OCI-LY7 (cell line): ENCODE measurements at regions not wholly inside any gene's neighbourhood (a gene's known extent, or its start where the extent isn't known, plus 50 kb on each side); places are given as distances from the start of the nearest gene placed in this dataset.

ENCODE experiments used
- BruUV-seq: library from RNA; stranded (reverse); fragments of 400-500 nt; replicated peaks from 2 replicates; lab custom pipeline; 2021; lab: Mats Ljungman, UMichigan
- CTCF ChIA-PET: fragments of 300-600 bp; sonication (Branson Sonifier 250); formaldehyde crosslinking; loops from one replicate; lab custom pipeline; 2022; ENCODE audit warnings: antibody characterized with exemption; ENCODE audit not compliant: unreplicated experiment; lab: Charles Lee
- POLR2A ChIA-PET: fragments of 300-600 bp; sonication (Branson Sonifier 250); formaldehyde crosslinking; loops from one replicate; lab custom pipeline; 2022; ENCODE audit warnings: antibody characterized with exemption; lab: Charles Lee
- DNase-seq: peaks from one replicate; pipeline ENCODE4 v3.0.0-alpha.2; 2015; ENCODE audit warnings: low spot score
- H2AFZ ChIP-seq: fragments of 200-600 bp; sonication (generic), shearing (Covaris generic); 2 replicates; pipeline ENCODE4 v1.6.1; 2014; ENCODE audit warnings: mild to moderate bottlenecking, antibody characterized with exemption, low read length, moderate library complexity
- H3K27ac ChIP-seq: fragments of 200-600 bp; sonication (generic); 2 replicates; pipeline ENCODE4 v1.5.1; 2014; ENCODE audit warnings: mixed run types, low read depth, mild to moderate bottlenecking, moderate library complexity, low read length, inconsistent platforms; ENCODE audit not compliant: poor library complexity, severe bottlenecking
- H3K36me3 ChIP-seq: fragments of 200-600 bp; sonication (generic); 2 replicates; pipeline ENCODE4 v1.6.1; 2014; ENCODE audit warnings: mild to moderate bottlenecking, antibody characterized with exemption, low read length, moderate library complexity, mixed read lengths; ENCODE audit not compliant: insufficient read depth
- H3K4me1 ChIP-seq: fragments of 200-600 bp; sonication (generic); 2 replicates; pipeline ENCODE4 v1.5.1; 2014; ENCODE audit warnings: mild to moderate bottlenecking, low read length; ENCODE audit not compliant: insufficient read depth, poor library complexity, severe bottlenecking
- H3K4me2 ChIP-seq: fragments of 200-600 bp; sonication (generic); 2 replicates; pipeline ENCODE4 v1.6.1; 2014; ENCODE audit warnings: mild to moderate bottlenecking, low read length
- H3K4me3 ChIP-seq: fragments of 200-600 bp; sonication (generic); 2 replicates; pipeline ENCODE4 v1.5.1; 2014; ENCODE audit warnings: mild to moderate bottlenecking, low read depth, low read length; ENCODE audit not compliant: poor library complexity, severe bottlenecking
- H3K79me2 ChIP-seq: fragments of 200-600 bp; sonication (generic); 2 replicates; pipeline ENCODE4 v1.6.1; 2016; ENCODE audit warnings: low read depth, mild to moderate bottlenecking, low read length, moderate library complexity, mixed read lengths; ENCODE audit not compliant: insufficient read depth
- H3K9me2 ChIP-seq: fragments of 200-600 bp; sonication (generic); 2 replicates; pipeline ENCODE4 v1.6.1; 2016; ENCODE audit warnings: mild to moderate bottlenecking, low read length, mixed read lengths; ENCODE audit not compliant: insufficient read depth
- H3K9me3 ChIP-seq: fragments of 200-600 bp; sonication (generic); 2 replicates; pipeline ENCODE4 v1.6.1; 2014; ENCODE audit warnings: mild to moderate bottlenecking, mixed run types, low read length, mixed read lengths
- H4K20me1 ChIP-seq: fragments of 200-600 bp; sonication (generic); 2 replicates; pipeline ENCODE4 v1.6.1; 2014; ENCODE audit warnings: mild to moderate bottlenecking, antibody characterized with exemption, low read length, moderate library complexity, mixed read lengths; ENCODE audit not compliant: insufficient read depth
- CTCF ChIP-seq: fragments of 200-600 bp; sonication (generic); conservative IDR thresholded peaks from 2 replicates; pipeline ENCODE4 v1.5.1; 2014; ENCODE audit warnings: mild to moderate bottlenecking, antibody characterized with exemption, low read length, moderate library complexity, mixed read lengths
- EZH2phosphoT487 ChIP-seq: fragments of 200-600 bp; sonication (generic); IDR thresholded peaks from 2 replicates; pipeline ENCODE4 v1.6.1; 2018; ENCODE audit warnings: low read depth, borderline replicate concordance, mild to moderate bottlenecking, mixed run types, antibody characterized with exemption, low read length, moderate library complexity, mixed read lengths
- intact Hi-C: fragments of 100-400 bp; cut with micrococcal nuclease; formaldehyde crosslinking; loops from one replicate; pipeline ENCODE4 v1.10.0; 2022; ENCODE audit not compliant: unreplicated experiment

DNA sequence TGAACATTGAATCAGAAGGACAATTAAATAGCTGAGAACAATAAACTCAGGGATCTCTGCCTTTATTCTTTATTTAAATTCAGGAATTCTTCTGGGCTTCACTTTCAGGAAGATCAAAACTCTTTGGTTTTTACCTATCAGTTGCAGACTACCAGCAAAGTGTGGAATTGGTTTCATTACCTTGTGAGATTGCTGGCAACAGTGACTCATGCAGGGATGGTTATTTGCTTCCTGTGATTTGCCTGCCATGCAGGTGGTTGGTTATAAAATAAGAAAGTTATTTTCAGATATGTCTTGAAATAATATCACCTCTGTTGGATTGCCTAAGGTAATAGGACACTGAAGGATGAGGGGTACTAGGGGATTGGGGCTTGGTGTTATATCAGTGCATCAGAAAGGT lies 204.6 kb downstream of the PTBP2 start:
- H3K36me3 ChIP-seq = no peaks in the 10 kb centered on the region
- H3K4me1 ChIP-seq = no peaks in the 10 kb centered on the region
- intact Hi-C loops = no loop called here
- H3K79me2 ChIP-seq = no peaks in the 10 kb centered on the region
- ChIA-PET CTCF (no interaction called here), POLR2A (no interaction called here)
- no peak overlapping the region for H2AFZ ChIP-seq
- H3K4me3 ChIP-seq = no peak overlapping the region
- DNase-seq = no peak
- H4K20me1 ChIP-seq = no peaks in the 10 kb centered on the region
- BruUV-seq = no TSS peak
- no peak overlapping the region for H3K27ac ChIP-seq
- H3K4me2 ChIP-seq = no peak overlapping the region
- TF ChIP-seq EZH2phosphoT487 (no peak), CTCF (no peak)
- H3K9me3 ChIP-seq = no peaks in the 10 kb centered on the region
- H3K9me2 ChIP-seq = no peaks in the 10 kb centered on the region

GRCh38 chr1:96927125-96927524 lies 205.5 kb downstream of the PTBP2 start:
- ChIA-PET POLR2A (no interaction called here), CTCF (no interaction called here)
- Histone ChIP-seq H2AFZ (no peak overlapping the region), H4K20me1 (no peaks in the 10 kb centered on the region), H3K9me2 (no peaks in the 10 kb centered on the region), H3K9me3 (no peaks in the 10 kb centered on the region), H3K4me1 (no peaks in the 10 kb centered on the region), H3K4me2 (no peak overlapping the region), H3K36me3 (no peaks in the 10 kb centered on the region), H3K79me2 (no peaks in the 10 kb centered on the region), H3K27ac (no peak overlapping the region), H3K4me3 (no peak overlapping the region)
- TF ChIP-seq CTCF (no peak), EZH2phosphoT487 (no peak)
- no TSS peak for BruUV-seq
- DNase-seq = no peak
- intact Hi-C loops = no loop called here

- BruUV-seq = no TSS peak
- POLR2A ChIA-PET = interaction anchor here (0.6 kb wide), 1 partner anchor 184 kb away, joined by 3 read pairs; no protein-coding TSS in a partner anchor
Observed at GRCh38 chr1:96931136-96931535, 209.6 kb downstream of the PTBP2 start.

More at GRCh38 chr1:96931136-96931535, 209.6 kb downstream of the PTBP2 start:
- TF ChIP-seq EZH2phosphoT487 = no peak
- no peak for TF ChIP-seq CTCF
- intact Hi-C loops = no loop called here
- Histone ChIP-seq H3K36me3 (no peaks in the 10 kb centered on the region), H3K4me1 (no peaks in the 10 kb centered on the region), H4K20me1 (no peaks in the 10 kb centered on the region), H3K4me3 (no peak overlapping the region), H3K4me2 (no peak overlapping the region), H2AFZ (no peak overlapping the region), H3K27ac (no peak overlapping the region), H3K9me2 (no peaks in the 10 kb centered on the region), H3K79me2 (no peaks in the 10 kb centered on the region), H3K9me3 (no peaks in the 10 kb centered on the region)
- no peak for DNase-seq
- CTCF ChIA-PET = no interaction called here
